H1 (cell line): ENCODE measurements at regions not wholly inside any gene's neighbourhood (a gene's known extent, or its start where the extent isn't known, plus 50 kb on each side); places are given as distances from the start of the nearest gene placed in this dataset.

Source experiments
- CTCF ChIA-PET: fragments of 300-600 bp; sonication (Branson Sonifier 250); formaldehyde crosslinking; loops from one replicate; lab custom pipeline; 2021; ENCODE audit not compliant: partially characterized antibody; lab: Charles Lee
- POLR2A ChIA-PET: fragments of 300-600 bp; sonication (Branson Sonifier 250); formaldehyde crosslinking; loops from one replicate; lab custom pipeline; 2021; ENCODE audit warnings: inconsistent platforms; ENCODE audit not compliant: partially characterized antibody; lab: Charles Lee
- DNase-seq, 2 experiments: peaks; one replicate each; pipeline versions ENCODE4 v3.0.0 to v3.0.0-alpha.2; 2010 to 2022; ENCODE audit warnings: low spot score in 2 of 2, low read depth in 1 of 2, mixed read lengths in 1 of 2
- FAIRE-seq: peaks from 2 replicates; lab custom pipeline; 2011; peaks lifted over from hg19 to GRCh38; lab: Jason Lieb, UNC
- H2AFZ ChIP-seq: 2 replicates; pipeline ENCODE4 v1.8.1; 2012; ENCODE audit warnings: low read length, inconsistent platforms
- H2AK5ac ChIP-seq: 2 replicates; pipeline ENCODE4 v1.6.1; 2013; ENCODE audit warnings: low read depth, low read length
- H2BK120ac ChIP-seq: replicated peaks from 2 replicates; pipeline ENCODE3; 2013; ENCODE audit warnings: low read depth, low read length, inconsistent platforms
- H2BK12ac ChIP-seq: 2 replicates; pipeline ENCODE4 v1.6.1; 2013; ENCODE audit warnings: low read depth, low read length
- H2BK15ac ChIP-seq: 2 replicates; pipeline ENCODE4 v1.6.1; 2013; ENCODE audit warnings: low read length
- H2BK20ac ChIP-seq: 2 replicates; pipeline ENCODE4 v1.6.1; 2013; ENCODE audit warnings: low read length
- H2BK5ac ChIP-seq: 2 replicates; pipeline ENCODE4 v1.6.1; 2013; ENCODE audit warnings: low read depth, low read length
- H3K14ac ChIP-seq: 2 replicates; pipeline ENCODE4 v1.6.1; 2013; ENCODE audit warnings: inconsistent platforms; ENCODE audit not compliant: insufficient read length
- H3K18ac ChIP-seq: 2 replicates; pipeline ENCODE4 v1.6.1; 2013; ENCODE audit warnings: low read length; ENCODE audit errors: extremely low read depth
- H3K23ac ChIP-seq: 2 replicates; pipeline ENCODE4 v1.6.1; 2013; ENCODE audit warnings: inconsistent platforms; ENCODE audit not compliant: insufficient read length
- H3K23me2 ChIP-seq: 2 replicates; pipeline ENCODE4 v1.6.1; 2013; ENCODE audit warnings: low read depth, low read length
- H3K27ac ChIP-seq: 2 replicates; pipeline ENCODE4 v1.6.1; 2011; ENCODE audit warnings: low read depth, low read length, inconsistent platforms
- H3K27me3 ChIP-seq, 4 experiments: replicated peaks in 1 of 4; 1 replicate in 1 of 4; 2 replicates in 3 of 4; pipeline versions ENCODE4 v1.6.1 to v1.8.1; 2011 to 2013; ENCODE audit warnings: low read length in 3 of 4, mild to moderate bottlenecking in 3 of 4, inconsistent platforms in 2 of 4, mixed read lengths in 2 of 4, moderate library complexity in 1 of 4; ENCODE audit not compliant: control insufficient read depth in 3 of 4, insufficient read depth in 3 of 4; ENCODE audit errors: extremely low read depth in 1 of 4
- H3K36me3 ChIP-seq, 4 experiments: 2 replicates each; pipeline versions ENCODE4 v1.6.1 to v1.8.1; 2011 to 2013; ENCODE audit warnings: mild to moderate bottlenecking in 4 of 4, low read length in 3 of 4, moderate library complexity in 2 of 4, control low read depth in 1 of 4, inconsistent platforms in 1 of 4; ENCODE audit not compliant: insufficient read depth in 4 of 4, control insufficient read depth in 2 of 4
- H3K4ac ChIP-seq: replicated peaks from 2 replicates; pipeline ENCODE3; 2013; ENCODE audit warnings: low read length, low read depth, mixed read lengths, inconsistent platforms; ENCODE audit not compliant: insufficient read length
- H3K4me1 ChIP-seq, 4 experiments: replicated peaks in 1 of 4; 1 replicate in 1 of 4; 2 replicates in 3 of 4; pipeline versions ENCODE4 v1.6.1 to v1.8.1; 2011 to 2013; ENCODE audit warnings: low read length in 3 of 4, inconsistent platforms in 2 of 4, mixed read lengths in 1 of 4; ENCODE audit not compliant: insufficient read depth in 4 of 4, control insufficient read depth in 3 of 4
- H3K4me2 ChIP-seq, 2 experiments: 2 replicates each; pipeline versions ENCODE4 v1.6.1 to v1.8.1; 2011 to 2013; ENCODE audit warnings: low read depth in 2 of 2, low read length in 2 of 2, control low read depth in 1 of 2, inconsistent platforms in 1 of 2, mild to moderate bottlenecking in 1 of 2; ENCODE audit not compliant: insufficient read depth in 1 of 2
- H3K4me3 ChIP-seq, 4 experiments: fragments of 200-600, 300-600 bp in 1 of 4; sonication (generic), shearing (Covaris generic), sonication (Bioruptor Twin) in 1 of 4; 2 replicates each; pipeline versions ENCODE4 v1.5.1 to v1.8.1; 2011 to 2016; ENCODE audit warnings: low read length in 4 of 4, low read depth in 3 of 4, control low read depth in 2 of 4, inconsistent platforms in 2 of 4, mild to moderate bottlenecking in 2 of 4, mixed read lengths in 1 of 4, moderate library complexity in 1 of 4; ENCODE audit not compliant: insufficient read depth in 2 of 4; ENCODE audit errors: extremely low read depth in 1 of 4
- H3K56ac ChIP-seq: replicated peaks from 2 replicates; pipeline ENCODE3; 2013; ENCODE audit warnings: low read depth, mild to moderate bottlenecking, mixed read lengths, low read length, inconsistent platforms; ENCODE audit not compliant: insufficient read length
- H3K79me1 ChIP-seq: 2 replicates; pipeline ENCODE4 v1.6.1; 2013; ENCODE audit warnings: low read depth, low read length, control low read depth
- H3K79me2 ChIP-seq, 2 experiments: 2 replicates each; pipeline versions ENCODE4 v1.6.1 to v1.8.1; 2012 to 2013; ENCODE audit warnings: low read length in 2 of 2, mild to moderate bottlenecking in 2 of 2, inconsistent platforms in 1 of 2; ENCODE audit not compliant: insufficient read depth in 2 of 2, control insufficient read depth in 1 of 2
- H3K9ac ChIP-seq, 4 experiments: replicated peaks in 1 of 4; 1 replicate in 1 of 4; 2 replicates in 3 of 4; pipeline versions ENCODE4 v1.6.1 to v1.8.1; 2011 to 2013; ENCODE audit warnings: low read depth in 3 of 4, low read length in 3 of 4, control low read depth in 2 of 4, mild to moderate bottlenecking in 2 of 4, moderate library complexity in 2 of 4, inconsistent platforms in 1 of 4; ENCODE audit errors: extremely low read depth in 1 of 4
- H3K9me3 ChIP-seq, 2 experiments: 2 replicates each; pipeline versions ENCODE4 v1.6.1 to v1.8.1; 2012 to 2013; ENCODE audit warnings: mild to moderate bottlenecking in 2 of 2, moderate library complexity in 2 of 2, control low read depth in 1 of 2, inconsistent platforms in 1 of 2, low read depth in 1 of 2, low read length in 1 of 2, mixed read lengths in 1 of 2; ENCODE audit not compliant: insufficient read depth in 2 of 2
- H4K20me1 ChIP-seq, 2 experiments: replicated peaks in 1 of 2; 2 replicates each; pipeline versions ENCODE3 to v1.8.1; 2011 to 2013; ENCODE audit warnings: inconsistent platforms in 2 of 2, low read length in 2 of 2, mild to moderate bottlenecking in 1 of 2; ENCODE audit not compliant: insufficient read depth in 2 of 2, control insufficient read depth in 1 of 2
- H4K5ac ChIP-seq: 2 replicates; pipeline ENCODE4 v1.6.1; 2013; ENCODE audit warnings: low read length, low read depth, mixed read lengths, inconsistent platforms; ENCODE audit not compliant: insufficient read length
- H4K8ac ChIP-seq: 2 replicates; pipeline ENCODE4 v1.8.0; 2013; ENCODE audit warnings: mild to moderate bottlenecking, moderate library complexity, low read length, inconsistent platforms; ENCODE audit not compliant: insufficient read depth; ENCODE audit errors: extremely low read depth
- H4K91ac ChIP-seq: replicated peaks from 2 replicates; pipeline ENCODE3; 2013; ENCODE audit warnings: low read length, mixed read lengths, inconsistent platforms; ENCODE audit not compliant: insufficient read length
- CHD2 ChIP-seq: IDR thresholded peaks from 2 replicates; pipeline ENCODE4 v1.6.1; 2012; ENCODE audit warnings: low read length, improper control_type of control experiment
- GTF2F1 ChIP-seq: IDR thresholded peaks from 2 replicates; pipeline ENCODE4 v1.6.1; 2012; ENCODE audit warnings: low read depth, low read length, improper control_type of control experiment, borderline replicate concordance
- KDM4A ChIP-seq: IDR thresholded peaks from one replicate; pipeline ENCODE4 v1.7.1; 2012; ENCODE audit warnings: low read depth, mild to moderate bottlenecking, moderate library complexity, low read length, inconsistent platforms; ENCODE audit not compliant: severe bottlenecking
- WGBS, 2 experiments: shearing (Covaris generic) in 1 of 2; methylation state at CpG; one replicate each; pipeline versions ENCODE4 v1.1.6 to v1.1.7; 2013 to 2015; ENCODE audit warnings: low lambda C conversion rate in 2 of 2, mixed read lengths in 2 of 2, inconsistent platforms in 1 of 2, low coverage in 1 of 2, missing lambda C conversion rate in 1 of 2; ENCODE audit not compliant: insufficient replicate concordance in 2 of 2, insufficient coverage in 1 of 2, insufficient read length in 1 of 2; ENCODE audit errors: extremely low coverage in 1 of 2, missing lambda C conversion rate in 1 of 2; 5-methylcytosine and 5-hydroxymethylcytosine counted together

DNA sequence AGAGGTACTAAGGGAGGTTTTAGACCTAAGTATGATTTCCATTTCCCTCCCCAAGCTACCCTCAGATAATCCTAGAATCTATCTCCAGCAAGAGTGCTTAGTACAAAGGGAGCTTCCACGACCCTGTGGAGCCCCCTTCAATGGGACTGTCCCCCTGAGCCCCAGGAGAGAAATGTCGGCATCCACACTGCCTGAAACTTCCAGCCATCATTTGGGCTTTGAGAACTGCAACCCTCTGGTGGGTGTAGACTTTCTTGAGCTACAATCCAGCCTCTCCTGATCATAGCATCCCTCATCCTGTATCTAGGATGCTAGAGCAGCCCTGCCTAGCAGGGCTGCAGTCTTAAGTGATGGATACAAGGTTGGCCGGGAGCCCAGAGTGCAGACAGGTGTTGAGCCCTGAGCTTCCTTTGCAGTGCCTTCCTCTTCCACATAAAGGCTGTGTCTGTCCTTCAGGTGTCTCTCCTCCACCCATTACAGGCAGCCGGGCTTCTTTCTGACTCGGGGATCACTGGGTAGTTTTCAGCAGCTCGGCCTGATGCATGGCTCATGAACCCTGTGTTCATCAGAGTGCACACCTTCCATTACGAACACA lies 424.5 kb downstream of the PREX1 start:
- Histone ChIP-seq H4K5ac (no peak overlapping the region), H3K23me2 (no peaks in the 10 kb centered on the region), H3K79me2 (no peaks in the 10 kb centered on the region), H3K9ac (no peak overlapping the region), H2AFZ (no peak overlapping the region), H3K23ac (no peak overlapping the region), H2BK20ac (no peak overlapping the region), H3K36me3 (no peaks in the 10 kb centered on the region), H3K56ac (no peak overlapping the region), H3K4ac (no peak overlapping the region), H2BK12ac (no peak overlapping the region), H3K79me1 (no peaks in the 10 kb centered on the region), H3K27me3 (no peaks in the 10 kb centered on the region; a peak in 1 of 7 replicates), H3K27ac (no peak overlapping the region), H2AK5ac (no peak overlapping the region), H3K18ac (no peak overlapping the region), H3K9me3 (no peaks in the 10 kb centered on the region), H2BK120ac (no peak overlapping the region), H3K4me2 (no peak overlapping the region), H4K91ac (no peak overlapping the region), H4K8ac (no peak overlapping the region), H2BK15ac (no peak overlapping the region), H2BK5ac (no peak overlapping the region), H3K4me1 (peaks cover 2 to 9% (median 6%) of the 10 kb centered on the region in 4 experiments; a peak in 5 of 7 replicates), H3K4me3 (no peak overlapping the region), H3K14ac (no peak overlapping the region), H4K20me1 (no peaks in the 10 kb centered on the region)
- ChIA-PET CTCF (interaction anchor here (0.6 to 3.3 kb wide), 7 partner anchors 8 to 442 kb away, joined by 3 to 24 read pairs (median 6); no protein-coding TSS in a partner anchor), POLR2A (interaction anchor here (2.1 kb wide), 1 partner anchor 49 kb away, joined by 4 read pairs; no protein-coding TSS in a partner anchor)
- DNase-seq (no peak), FAIRE-seq (no peak)
- TF ChIP-seq GTF2F1 = no peak
- no peak for TF ChIP-seq CHD2
- no peak for TF ChIP-seq KDM4A
- 89% methylated on average over 7 of the region's 7 CpGs; no CpG with 5 or more reads in 1 of the 2 experiments for WGBS, 2 experiments
